A549 (cell line): ENCODE measurements at regions not wholly inside any gene's neighbourhood (a gene's known extent, or its start where the extent isn't known, plus 50 kb on each side); places are given as distances from the start of the nearest gene placed in this dataset.

Experiments
- ATAC-seq, 2 experiments: fragments of 200-7000 bp in 1 of 2; fragments of >200 bp in 1 of 2; cut with Nextera tagmentation in 1 of 2; cut with Tn5 transposase in 1 of 2; 3 replicates each; pipeline versions ENCODE4 v1.8.0 to v1.9.1; 2018 to 2020; ENCODE audit warnings: mild to moderate bottlenecking in 1 of 2, moderate library complexity in 1 of 2
- CTCF ChIA-PET: fragments of 300-600 bp; sonication (Branson Sonifier 250); formaldehyde crosslinking; extraction: SDS; loops from one replicate; lab custom pipeline; 2021; ENCODE audit warnings: antibody characterized with exemption, inconsistent platforms; lab: Yijun Ruan, JAX
- POLR2A ChIA-PET: fragments of 350-600 bp; formaldehyde crosslinking; extraction: SDS; loops from one replicate; lab custom pipeline; 2021; ENCODE audit warnings: antibody characterized with exemption, inconsistent platforms; lab: Yijun Ruan, JAX
- DNase-seq, 2 experiments: peaks; one replicate each; pipeline versions ENCODE4 v3.0.0 to v3.0.0-alpha.2; 2011 to 2016; ENCODE audit warnings: low read depth in 1 of 2, low spot score in 1 of 2
- FAIRE-seq: peaks from 2 replicates; lab custom pipeline; 2011; peaks lifted over from hg19 to GRCh38; lab: Jason Lieb, UNC
- H3K27ac ChIP-seq, 2 experiments: fragments of >200 bp; sonication (Bioruptor Twin); formaldehyde crosslinking; 3 replicates each; pipeline ENCODE4 v1.5.1; 2016 to 2017
- H3K4me1 ChIP-seq: fragments of >200 bp; sonication (Bioruptor Twin); formaldehyde crosslinking; 3 replicates; pipeline ENCODE4 v1.6.1; 2016
- H3K4me2 ChIP-seq: fragments of >200 bp; sonication (Bioruptor Twin); formaldehyde crosslinking; 3 replicates; pipeline ENCODE4 v1.6.1; 2016
- H3K4me3 ChIP-seq: fragments of >200 bp; sonication (Bioruptor Twin); formaldehyde crosslinking; 3 replicates; pipeline ENCODE4 v1.5.1; 2016
- H3K9me3 ChIP-seq: fragments of >200 bp; sonication (Bioruptor Twin); formaldehyde crosslinking; 3 replicates; pipeline ENCODE4 v1.6.1; 2016
- ATOH8 ChIP-seq: fragments of 250-450 bp; sonication (Bioruptor Pico); IDR thresholded peaks from 2 replicates; pipeline ENCODE4 v1.5.0; 2020; ENCODE audit warnings: low read depth, mild to moderate bottlenecking, moderate library complexity
- BHLHE40 ChIP-seq: IDR thresholded peaks from 2 replicates; pipeline ENCODE4 v1.6.1; 2012; ENCODE audit warnings: low read depth, low read length, inconsistent platforms
- CEBPB ChIP-seq, 2 experiments: fragments of >200 bp in 1 of 2; sonication (Bioruptor Twin) in 1 of 2; formaldehyde crosslinking in 1 of 2; IDR thresholded peaks; 2 replicates each; pipeline ENCODE4 v1.6.1; 2012 to 2016
- EHF ChIP-seq: fragments of 250-450 bp; sonication (Bioruptor Pico); IDR thresholded peaks from 2 replicates; pipeline ENCODE4 v1.5.0; 2020; ENCODE audit warnings: mild to moderate bottlenecking
- ESRRA ChIP-seq: fragments of 150-350 bp; IDR thresholded peaks from 2 replicates; pipeline ENCODE4 v1.6.1; 2014; ENCODE audit warnings: mild to moderate bottlenecking, low read length, borderline replicate concordance
- HES2 ChIP-seq: fragments of >200 bp; sonication (Bioruptor Twin); formaldehyde crosslinking; IDR thresholded peaks from 2 replicates; pipeline ENCODE4 v1.6.1; 2016
- HEYL ChIP-seq: fragments of 250-450 bp; sonication (Bioruptor Pico); IDR thresholded peaks from 2 replicates; pipeline ENCODE4 v1.8.0; 2021; ENCODE audit warnings: mild to moderate bottlenecking, moderate library complexity
- HMGXB4 ChIP-seq: fragments of 250-450 bp; sonication (Bioruptor Pico); IDR thresholded peaks from 2 replicates; pipeline ENCODE4 v1.5.0; 2021; ENCODE audit warnings: mild to moderate bottlenecking, moderate library complexity, borderline replicate concordance
- HOXB13 ChIP-seq: fragments of 250-450 bp; sonication (Bioruptor Pico); IDR thresholded peaks from 2 replicates; pipeline ENCODE4 v1.5.0; 2020; ENCODE audit warnings: low read depth, mild to moderate bottlenecking, moderate library complexity
- HOXB5 ChIP-seq: fragments of 250-450 bp; sonication (Bioruptor Pico); IDR thresholded peaks from 2 replicates; pipeline ENCODE4 v1.5.0; 2020; ENCODE audit warnings: mild to moderate bottlenecking, moderate library complexity
- JUNB ChIP-seq: fragments of >200 bp; sonication (Bioruptor Twin); formaldehyde crosslinking; IDR thresholded peaks from 2 replicates; pipeline ENCODE4 v1.6.1; 2016
- KDM5A ChIP-seq: fragments of 200-600 bp; sonication (generic); IDR thresholded peaks from 2 replicates; pipeline ENCODE4 v1.6.1; 2016; ENCODE audit warnings: antibody characterized with exemption, mild to moderate bottlenecking
- MAX ChIP-seq: IDR thresholded peaks from 2 replicates; pipeline ENCODE4 v1.6.1; 2012
- MAZ ChIP-seq: fragments of 150-350 bp; IDR thresholded peaks from 2 replicates; pipeline ENCODE4 v1.6.1; 2014; ENCODE audit warnings: antibody characterized with exemption, low read depth, low read length, borderline replicate concordance
- NFE2L2 ChIP-seq: fragments of 150-350 bp; conservative IDR thresholded peaks from 2 replicates; pipeline ENCODE4 v1.6.1; 2014; ENCODE audit warnings: low read length
- NR3C1 ChIP-seq: fragments of >200 bp; sonication (Bioruptor Twin); formaldehyde crosslinking; IDR thresholded peaks from 3 replicates; pipeline ENCODE4 v1.6.1; 2017
- PBX3 ChIP-seq: IDR thresholded peaks from 2 replicates; pipeline ENCODE4 v1.6.1; 2012
- POLR2A ChIP-seq: IDR thresholded peaks from 2 replicates; pipeline ENCODE4 v1.6.1; 2012; ENCODE audit warnings: mild to moderate bottlenecking, low read length
- RAD21 ChIP-seq, 2 experiments: fragments of >200 bp in 1 of 2; sonication (Bioruptor Twin) in 1 of 2; formaldehyde crosslinking in 1 of 2; IDR thresholded peaks in 1 of 2; conservative IDR thresholded peaks in 1 of 2; 2 replicates in 1 of 2; 3 replicates in 1 of 2; pipeline ENCODE4 v1.6.1; 2012 to 2018; ENCODE audit warnings: inconsistent platforms in 1 of 2
- REST ChIP-seq: fragments of 200-600 bp; sonication (generic); IDR thresholded peaks from 2 replicates; pipeline ENCODE4 v1.6.1; 2016; ENCODE audit warnings: antibody characterized with exemption, mild to moderate bottlenecking, moderate library complexity
- RNF2 ChIP-seq: fragments of 200-600 bp; sonication (generic); IDR thresholded peaks from 2 replicates; pipeline ENCODE4 v1.6.1; 2016; ENCODE audit warnings: low read depth, mild to moderate bottlenecking, antibody characterized with exemption, moderate library complexity, borderline replicate concordance
- SMC3 ChIP-seq: fragments of >200 bp; sonication (Bioruptor Twin); formaldehyde crosslinking; IDR thresholded peaks from 3 replicates; pipeline ENCODE4 v1.6.1; 2018; ENCODE audit warnings: inconsistent platforms
- TP53 ChIP-seq: fragments of 250-450 bp; sonication (Bioruptor Pico); IDR thresholded peaks from 2 replicates; pipeline ENCODE4 v1.5.0; 2021; ENCODE audit warnings: mild to moderate bottlenecking, moderate library complexity
- ZFP36 ChIP-seq: fragments of 450-650 bp; IDR thresholded peaks from 2 replicates; pipeline ENCODE4 v1.6.1; 2014; ENCODE audit warnings: borderline replicate concordance; ENCODE audit not compliant: partially characterized antibody
- ZNF302 ChIP-seq: fragments of 250-450 bp; sonication (Bioruptor Pico); IDR thresholded peaks from 2 replicates; pipeline ENCODE4 v1.9.0; 2021; ENCODE audit warnings: inconsistent platforms, mild to moderate bottlenecking, moderate library complexity
- ZSCAN20 ChIP-seq: fragments of 250-450 bp; sonication (Bioruptor Pico); IDR thresholded peaks from 2 replicates; pipeline ENCODE4 v1.8.0; 2022; ENCODE audit warnings: mild to moderate bottlenecking, moderate library complexity
- WGBS: methylation state at CpG from one replicate; pipeline ENCODE4 v1.1.6; 2017; ENCODE audit errors: missing lambda C conversion rate; 5-methylcytosine and 5-hydroxymethylcytosine counted together

GRCh38 chr5:57911438-57911837 is 428.8 kb upstream of the ACTBL2 start:
- 67% methylated on average over 2 of the region's 2 CpGs for WGBS
- DNase-seq, result no peak
- no peak for ATAC-seq
- CTCF ChIA-PET, result no interaction called here
- no peaks in the 10 kb centered on the region for H3K4me1 ChIP-seq
- no peak for FAIRE-seq
- no peak overlapping the region for H3K4me2 ChIP-seq
- no peak overlapping the region for H3K27ac ChIP-seq
- POLR2A ChIA-PET, result no interaction called here
- TF ChIP-seq JUNB (no peak), PBX3 (no peak), REST (no peak), ESRRA (no peak), TP53 (CRISPR knock-in tag) (no peak), ZSCAN20 (CRISPR knock-in tag) (no peak), SMC3 (no peak), BHLHE40 (no peak), HES2 (no peak), RNF2 (no peak), ZNF302 (CRISPR knock-in tag) (no peak), NFE2L2 (no peak), ATOH8 (CRISPR knock-in tag) (no peak), HMGXB4 (CRISPR knock-in tag) (no peak), EHF (no peak), MAZ (no peak), RAD21 (conservative IDR thresholded peaks at IDR 0.05 in 1 of 2, IDR thresholded peaks at IDR 0.05 in 1 of 2) (no peak)
- H3K4me3 ChIP-seq, result no peak overlapping the region
- H3K9me3 ChIP-seq, result no peaks in the 10 kb centered on the region

- ChIA-PET CTCF (interaction anchor here (1.0 kb wide), 1 partner anchor 9 kb away, joined by 4 read pairs; no protein-coding TSS in a partner anchor), POLR2A (no interaction called here)
- Histone ChIP-seq H3K27ac (no peak overlapping the region), H3K4me1 (no peaks in the 10 kb centered on the region), H3K4me2 (no peak overlapping the region), H3K4me3 (no peak overlapping the region), H3K9me3 (no peaks in the 10 kb centered on the region)
- DNase-seq (no peak), FAIRE-seq (no peak), ATAC-seq (no peak)
- no peak for TF ChIP-seq TP53 (CRISPR knock-in tag)
- no peak for TF ChIP-seq EHF
- TF ChIP-seq KDM5A, result no peak
- TF ChIP-seq CEBPB (IDR thresholded peaks at IDR 0.05), result no peak
- no peak for TF ChIP-seq MAZ
- TF ChIP-seq ZNF302 (CRISPR knock-in tag), result no peak
- TF ChIP-seq HOXB5 (CRISPR knock-in tag), result no peak
- TF ChIP-seq HOXB13 (CRISPR knock-in tag), result no peak
- TF ChIP-seq REST, result no peak
- no peak for TF ChIP-seq NR3C1
- TF ChIP-seq ATOH8 (CRISPR knock-in tag), result no peak
- TF ChIP-seq POLR2A, result no peak
- TF ChIP-seq MAX, result no peak
- no peak for TF ChIP-seq ZFP36
- TF ChIP-seq HEYL (CRISPR knock-in tag), result no peak
- 88% methylated on average over 6 of the region's 6 CpGs for WGBS
Measured at GRCh38 chr5:57906671-57907070, 424.1 kb upstream of the ACTBL2 start.
